Esophagus squamous epithelium (tissue), 4 donors: ENCODE measurements at regions not wholly inside any gene's neighbourhood (a gene's known extent, or its start where the extent isn't known, plus 50 kb on each side); places are given as distances from the start of the nearest gene placed in this dataset.

Source experiments
- CTCF ChIP-seq, 6 experiments: fragments of 450-650 bp in 4 of 6; fragments of 200-600 bp in 2 of 6; sonication (generic) in 2 of 6; IDR thresholded peaks; one replicate each; pipeline ENCODE4 v1.5.1; 2016 to 2019; ENCODE audit warnings: antibody characterized with exemption in 6 of 6, mild to moderate bottlenecking in 4 of 6, moderate library complexity in 4 of 6
- POLR2A ChIP-seq, 4 donors: fragments of 450-650 bp; IDR thresholded peaks; one replicate each; pipeline ENCODE4 v1.6.1; 2017; ENCODE audit warnings: antibody characterized with exemption in 4 of 4, mild to moderate bottlenecking in 4 of 4, moderate library complexity in 3 of 4

GRCh38 chr11:10395166-10395897 is 59.7 kb upstream of the AMPD3 start:
- TF ChIP-seq CTCF (IDR thresholded peaks at IDR 0.05) = no peak
- TF ChIP-seq POLR2A (IDR thresholded peaks at IDR 0.05) = no peak
